ENCODE measurements at regions not wholly inside any gene's neighbourhood (a gene's known extent, or its start where the extent isn't known, plus 50 kb on each side); places are given as distances from the start of the nearest gene placed in this dataset.

- DNase-seq, result no peak
Measured at GRCh38 chr5:25964009-25964372, 1074.4 kb downstream of the CDH9 start.

DNA sequence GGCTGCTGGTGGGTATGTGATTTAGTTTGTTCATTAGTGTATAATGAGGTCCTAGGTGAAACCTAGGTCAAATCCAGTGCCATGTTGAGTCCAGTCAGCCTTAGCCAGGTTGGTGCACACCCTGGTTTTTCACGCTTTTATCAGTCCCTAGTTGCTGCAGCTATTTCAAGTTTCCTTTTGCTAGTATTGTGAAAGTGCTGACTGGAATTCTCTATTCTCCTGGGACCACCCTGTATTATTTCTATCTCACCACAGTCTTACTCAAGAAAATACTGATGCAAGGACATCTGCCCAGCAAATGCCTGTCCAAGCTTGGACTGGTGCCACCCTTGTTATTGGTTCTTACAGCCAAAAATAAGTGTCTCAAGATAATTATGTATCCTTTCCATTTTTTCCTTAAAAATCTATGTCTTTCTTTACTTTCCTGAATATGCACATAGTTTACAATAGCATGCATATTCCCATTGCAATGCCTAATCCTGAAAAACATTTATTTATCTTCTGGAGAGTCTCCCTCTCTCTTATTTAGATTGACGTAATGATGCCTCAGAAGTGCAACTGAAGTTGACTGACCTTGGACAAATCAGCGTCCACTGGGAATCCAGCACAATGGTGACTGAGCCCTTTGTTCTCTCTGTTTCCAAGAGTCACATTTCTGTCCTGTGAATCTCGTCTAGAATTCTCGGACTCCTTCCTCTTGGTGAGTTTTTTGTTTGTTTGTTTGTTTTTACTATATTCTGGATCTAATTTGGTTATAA is 1075.0 kb downstream of the CDH9 start:
- no peak for DNase-seq

- DNase-seq, result no peak
Measured at GRCh38 chr5:25955337-25955736, 1083.0 kb downstream of the CDH9 start.

- DNase-seq, result no peak
Measured at GRCh38 chr5:25950681-25951080, 1087.7 kb downstream of the CDH9 start.

DNA sequence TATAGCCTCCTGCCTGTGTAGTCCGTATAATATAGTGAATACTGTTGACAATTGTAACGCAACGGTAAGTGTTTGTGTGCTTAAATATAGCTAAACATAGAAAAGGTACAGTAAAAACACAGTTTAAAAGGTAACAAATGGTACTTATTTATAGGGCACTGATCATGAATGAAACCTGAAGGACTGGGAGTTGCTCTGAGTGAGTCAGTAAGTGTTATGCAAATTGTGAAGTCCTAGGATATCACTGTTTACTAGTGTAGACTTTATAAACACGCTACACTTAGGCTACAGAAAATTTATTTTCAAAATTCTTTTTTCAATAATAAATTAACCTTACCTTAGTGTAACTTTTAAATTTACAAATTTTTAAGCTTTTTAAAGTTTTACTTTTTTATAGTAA is 1090.1 kb downstream of the CDH9 start:
- DNase-seq, result no peak

GRCh38 chr5:25944786-25945185 is 1093.6 kb downstream of the CDH9 start:
- DNase-seq, result no peak

DNA sequence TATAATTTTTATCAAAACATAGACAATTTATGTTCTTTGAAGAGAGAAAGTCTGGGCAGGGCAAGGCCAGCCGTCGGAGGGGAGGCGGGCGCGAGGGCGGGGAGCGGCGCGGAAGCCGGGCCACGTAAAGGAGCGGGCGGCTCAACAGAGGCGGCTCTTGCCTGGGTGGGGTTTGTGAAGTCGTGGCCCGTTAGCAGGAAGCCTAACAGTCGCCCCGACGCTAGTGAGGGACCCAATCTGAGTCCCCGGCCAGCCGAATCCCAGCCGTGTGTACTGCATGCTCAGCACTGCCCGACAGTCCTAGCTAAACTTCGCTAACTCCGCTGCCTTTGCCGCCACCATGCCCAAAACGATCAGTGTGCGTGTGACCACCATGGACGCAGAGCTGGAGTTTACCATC is 1129.2 kb downstream of the CDH9 start:
- no peak for DNase-seq

GRCh38 chr5:25905646-25906045 is 1132.7 kb downstream of the CDH9 start:
- DNase-seq, result no peak

DNA sequence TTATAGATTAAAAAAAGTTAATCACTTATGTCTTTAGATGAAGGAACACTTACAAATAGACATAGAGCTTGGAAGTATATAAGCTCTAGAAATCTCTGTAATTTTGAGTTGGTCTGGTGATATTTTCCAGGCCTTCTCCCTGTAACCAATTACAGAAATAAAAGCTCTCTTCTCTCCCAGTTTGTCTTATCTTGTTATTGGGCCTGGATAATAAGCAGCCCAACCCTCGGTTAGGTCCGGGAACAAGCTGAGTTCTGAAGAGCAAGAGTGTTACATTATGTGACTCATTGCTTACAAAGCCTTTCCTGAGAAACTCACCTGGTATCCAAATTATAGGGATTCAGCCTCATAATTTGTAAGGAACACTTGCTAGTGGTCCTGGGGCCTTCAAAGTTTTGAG is 1146.2 kb downstream of the CDH9 start:
- DNase-seq, result no peak

GRCh38 chr5:25891691-25892090 is 1146.7 kb downstream of the CDH9 start:
- DNase-seq, result no peak

- DNase-seq, result no peak
Measured at GRCh38 chr5:25881318-25882036, 1156.9 kb downstream of the CDH9 start.

DNA sequence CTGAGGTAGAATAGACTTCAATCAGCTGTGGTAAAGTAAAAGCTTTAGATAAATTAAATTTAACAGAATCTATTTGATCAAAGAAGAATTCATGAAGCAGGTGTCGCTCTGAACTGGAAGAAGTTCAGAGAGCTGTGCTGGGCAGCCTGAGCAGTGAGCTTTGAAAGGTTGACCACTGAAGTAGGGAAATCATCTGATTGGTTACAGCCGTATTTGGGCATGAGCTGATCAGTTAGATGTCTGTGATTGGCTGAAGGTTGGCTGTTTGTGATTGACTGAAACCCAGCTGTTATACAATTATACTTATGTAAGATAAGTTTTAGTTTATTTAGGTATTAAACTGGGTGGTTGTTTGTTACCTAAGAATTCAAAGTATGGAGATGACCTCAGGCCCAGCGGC is 1174.6 kb downstream of the CDH9 start:
- no peak for DNase-seq

GRCh38 chr5:25862276-25862675 is 1176.1 kb downstream of the CDH9 start:
- no peak for DNase-seq

GRCh38 chr5:25858019-25858418 is 1180.4 kb downstream of the CDH9 start:
- no peak for DNase-seq

- DNase-seq, result no peak
Measured at GRCh38 chr5:25851301-25851700, 1187.1 kb downstream of the CDH9 start.

DNA sequence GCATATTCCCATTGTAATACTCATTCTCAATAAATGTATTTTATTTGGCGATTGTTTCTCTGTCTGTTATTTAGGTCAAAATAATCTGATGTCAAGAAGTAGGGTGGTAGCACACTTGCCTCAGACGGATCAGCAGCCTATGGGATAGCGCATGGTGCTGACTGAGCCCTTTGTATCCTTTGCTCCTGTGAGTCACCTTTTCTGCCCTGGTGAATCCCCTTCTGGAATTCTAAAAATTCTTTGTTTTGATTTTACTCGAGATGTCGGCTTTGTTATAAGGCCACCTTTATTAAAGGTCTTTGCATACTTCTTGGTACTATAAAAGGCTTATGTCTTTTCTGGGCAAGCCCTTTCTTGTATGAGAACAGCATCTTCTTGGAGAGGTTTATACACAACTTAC is 1187.8 kb downstream of the CDH9 start:
- no peak for DNase-seq

DNA sequence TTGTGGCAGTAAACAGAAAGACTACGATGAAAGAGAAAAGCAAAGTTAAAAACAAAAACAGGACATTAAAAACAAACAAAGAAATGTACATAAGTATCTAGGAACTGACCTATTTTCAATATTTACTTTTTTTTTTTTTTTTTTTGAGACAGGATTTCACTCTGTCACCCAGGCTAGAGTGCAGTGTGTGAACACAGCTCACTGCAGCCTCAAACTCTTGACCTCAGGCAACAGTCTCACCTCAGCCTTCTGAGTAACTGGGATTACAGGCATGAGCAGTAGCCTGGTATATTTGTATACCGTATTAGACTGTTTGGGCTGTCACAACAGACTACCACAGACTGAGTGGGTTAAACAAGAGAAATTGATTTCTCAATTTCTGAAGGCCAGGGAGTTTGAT is 1189.1 kb downstream of the CDH9 start:
- no peak for DNase-seq

- DNase-seq, result no peak
Measured at GRCh38 chr5:25823330-25823873, 1178.6 kb upstream of the CDH10 start.

All from NCI-H187 treated with DMSO at 0.1 percent for 48 hours (cell line).